Uterus (tissue), 3 donors: ENCODE measurements at regions not wholly inside any gene's neighbourhood (a gene's known extent, or its start where the extent isn't known, plus 50 kb on each side); places are given as distances from the start of the nearest gene placed in this dataset.
"Not testable (repeated sequence)": the region's sequence is repeated elsewhere in the genome, so short reads cannot be mapped to it uniquely, and the experiment has no call there.

Source experiments
- DNase-seq, 2 donors: peaks; one replicate each; pipeline ENCODE4 v3.0.0-alpha.2; 2019 to 2020
- H3K27ac ChIP-seq, 2 donors: fragments of 200-600 bp; sonication (generic); 1 replicate in 1 of 2; 2 replicates in 1 of 2; pipeline ENCODE4 v1.5.1; 2016 to 2018
- H3K27me3 ChIP-seq, 2 donors: fragments of 200-600 bp; sonication (generic); one replicate each; pipeline ENCODE4 v1.5.1; 2018 to 2019; ENCODE audit warnings: control low read depth in 1 of 2
- H3K36me3 ChIP-seq, 2 donors: fragments of 200-600 bp; sonication (generic); one replicate each; pipeline ENCODE4 v1.5.1; 2019; ENCODE audit warnings: control low read depth in 1 of 2
- H3K4me1 ChIP-seq, 2 donors: fragments of 200-600 bp; sonication (generic); one replicate each; pipeline ENCODE4 v1.5.1; 2018 to 2019; ENCODE audit warnings: control low read depth in 1 of 2
- H3K4me3 ChIP-seq, 2 donors: fragments of 200-600 bp; sonication (generic); 1 replicate in 1 of 2; 2 replicates in 1 of 2; pipeline ENCODE4 v1.5.1; 2018 to 2019; ENCODE audit warnings: mild to moderate bottlenecking in 1 of 2
- H3K9me3 ChIP-seq, 2 donors: fragments of 200-600 bp; sonication (generic); one replicate each; pipeline ENCODE4 v1.5.1; 2019; ENCODE audit warnings: control low read depth in 1 of 2
- POLR2A ChIP-seq, 2 donors: fragments of 450-650 bp; IDR thresholded peaks; one replicate each; pipeline ENCODE4 v1.6.1; 2016; ENCODE audit warnings: antibody characterized with exemption in 2 of 2, mild to moderate bottlenecking in 1 of 2, moderate library complexity in 1 of 2
- intact Hi-C: fragments of 100-400 bp; cut with DNase I; formaldehyde crosslinking; loops from one replicate; pipeline ENCODE4 v1.15.1; 2023; ENCODE audit warnings: low total_unique reads
- donor health status: DM: yes; HTN: yes; CAD: no.

DNA sequence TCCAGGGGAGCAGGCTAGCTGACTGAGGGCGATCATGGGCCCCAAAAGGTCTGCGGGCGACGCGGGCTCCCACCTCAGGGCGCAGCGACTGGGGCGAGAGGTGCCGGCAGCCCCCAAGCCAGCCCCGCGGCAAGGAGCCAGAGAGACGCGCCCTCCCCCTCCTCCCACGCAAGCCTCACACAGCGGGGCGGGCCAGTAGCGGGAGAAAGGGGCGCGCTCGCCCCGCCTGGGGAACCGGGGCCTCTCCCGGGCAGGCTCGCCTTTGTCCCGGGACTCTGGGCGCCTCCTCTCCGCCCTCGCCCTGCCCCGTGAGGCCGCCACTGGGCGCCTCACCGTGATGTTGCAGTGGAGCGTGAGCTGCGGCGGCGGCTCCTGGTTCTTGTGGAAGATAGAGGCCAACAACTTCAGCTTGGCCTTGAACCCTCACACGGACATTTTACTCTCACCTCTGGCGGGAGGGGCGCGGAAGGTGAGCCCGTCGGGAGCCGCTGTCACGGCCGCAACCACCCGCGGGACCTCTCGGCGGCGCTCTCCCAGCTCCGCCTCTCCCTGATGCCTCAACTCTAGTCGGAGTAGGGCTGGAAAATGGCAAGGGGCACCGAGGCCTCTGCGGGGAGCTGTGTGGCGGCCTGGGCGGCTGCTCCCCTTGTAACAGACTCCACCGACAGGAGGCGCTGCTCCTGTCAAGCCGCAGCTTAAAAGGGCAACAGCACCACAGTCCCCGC, 100.5 kb upstream of the ZSCAN2 start:
- peak overlapping the region in 1 of 2 donors; percentile 87 for H3K27ac ChIP-seq
- H3K4me1 ChIP-seq, H3K36me3 ChIP-seq, H3K27me3 ChIP-seq, H3K9me3 ChIP-seq, intact Hi-C loops: not testable (repeated sequence)
- H3K4me3 ChIP-seq, result peak overlapping the region in 1 of 2 donors; percentile 44
- peak in 1 of 2 donors; percentile 27 for TF ChIP-seq POLR2A (IDR thresholded peaks at IDR 0.05)
- peak; percentile 55 to 73 for DNase-seq

DNA sequence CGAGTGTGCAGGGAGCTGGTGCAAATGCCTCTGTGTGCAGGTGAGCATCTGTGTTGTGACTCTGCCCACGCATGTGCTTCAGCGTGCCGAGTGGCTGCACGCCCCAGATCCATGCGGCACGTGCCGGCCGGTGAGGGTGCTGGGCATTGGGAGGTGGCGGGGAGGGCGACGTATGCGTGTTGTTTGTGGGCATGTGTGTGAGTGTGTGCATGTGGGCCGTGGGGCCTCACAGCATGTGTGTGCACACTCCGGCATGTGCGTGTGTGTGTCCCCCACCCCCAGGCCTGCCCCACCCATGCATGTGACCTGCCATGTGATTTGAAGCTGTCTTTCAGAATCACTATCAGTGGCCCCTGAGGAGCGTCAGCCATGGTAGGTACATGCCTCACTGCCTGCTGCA, 97.7 kb upstream of the ZSCAN2 start:
- intact Hi-C loops, H3K36me3 ChIP-seq, H3K4me3 ChIP-seq, H3K9me3 ChIP-seq, H3K27me3 ChIP-seq, H3K4me1 ChIP-seq, H3K27ac ChIP-seq, DNase-seq: not testable (repeated sequence)

GRCh38 chr15:84505552-84505951, 95.3 kb upstream of the ZSCAN2 start:
- intact Hi-C loops, H3K4me3 ChIP-seq, H3K9me3 ChIP-seq, H3K4me1 ChIP-seq, H3K27me3 ChIP-seq, H3K27ac ChIP-seq, H3K36me3 ChIP-seq, DNase-seq: not testable (repeated sequence)

- H3K36me3 ChIP-seq, H3K27ac ChIP-seq, H3K27me3 ChIP-seq, H3K4me1 ChIP-seq, H3K4me3 ChIP-seq, DNase-seq, H3K9me3 ChIP-seq, intact Hi-C loops: not testable (repeated sequence)
Measured at GRCh38 chr15:84512324-84512723, 88.5 kb upstream of the ZSCAN2 start.

- H3K4me3 ChIP-seq, H3K4me1 ChIP-seq, H3K27ac ChIP-seq, intact Hi-C loops, H3K27me3 ChIP-seq, H3K9me3 ChIP-seq, H3K36me3 ChIP-seq: not testable (repeated sequence)
- peak in 1 of 2 donors; percentile 15 for DNase-seq
Measured at GRCh38 chr15:84516773-84517172, 84.0 kb upstream of the ZSCAN2 start.

GRCh38 chr15:84525491-84526344, 75.1 kb upstream of the ZSCAN2 start:
- DNase-seq, H3K4me3 ChIP-seq, H3K27ac ChIP-seq, H3K9me3 ChIP-seq, H3K4me1 ChIP-seq, H3K36me3 ChIP-seq, intact Hi-C loops, H3K27me3 ChIP-seq: not testable (repeated sequence)

DNA sequence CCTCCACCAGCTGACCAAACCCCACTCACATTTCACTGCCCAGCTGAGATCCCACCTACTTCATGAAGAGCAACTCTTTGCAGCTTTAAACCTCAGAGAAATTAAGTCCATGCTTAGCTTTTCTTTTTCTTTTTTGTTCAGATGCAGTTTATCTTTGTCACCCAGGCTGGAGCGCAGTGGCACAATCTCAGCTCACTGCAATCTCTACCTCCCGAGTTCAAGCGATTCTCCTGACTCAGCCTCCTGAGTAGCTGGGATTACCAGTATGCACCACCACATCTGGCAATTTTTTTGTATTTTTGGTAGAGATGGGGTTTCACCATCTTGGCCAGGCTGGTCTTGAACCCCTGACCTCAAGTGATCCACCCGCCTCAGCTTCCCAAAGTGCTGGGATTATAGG, 70.1 kb upstream of the ZSCAN2 start:
- H3K9me3 ChIP-seq, intact Hi-C loops, H3K4me1 ChIP-seq, H3K27me3 ChIP-seq, DNase-seq, H3K36me3 ChIP-seq, H3K4me3 ChIP-seq, H3K27ac ChIP-seq: not testable (repeated sequence)

DNA sequence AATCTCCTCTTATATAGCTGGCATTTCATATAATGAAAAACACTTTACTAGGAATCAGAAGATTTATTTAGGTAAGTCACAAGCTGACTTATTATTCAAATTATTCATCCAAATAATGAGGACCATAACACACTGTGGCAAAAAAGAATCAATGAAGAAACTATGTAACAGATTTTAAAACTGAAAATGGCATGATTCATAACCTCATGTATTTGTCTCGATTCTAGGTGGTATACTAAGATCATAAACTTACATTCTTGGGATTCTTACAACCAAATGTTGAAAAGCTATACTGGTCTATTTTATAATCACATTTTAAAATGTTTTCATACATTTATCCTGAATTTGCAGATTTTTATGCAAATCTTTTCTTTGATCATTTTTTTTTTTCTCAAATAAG, 69.6 kb upstream of the ZSCAN2 start:
- H3K27me3 ChIP-seq, DNase-seq, H3K4me3 ChIP-seq, intact Hi-C loops, H3K9me3 ChIP-seq, H3K36me3 ChIP-seq, H3K4me1 ChIP-seq, H3K27ac ChIP-seq: not testable (repeated sequence)

DNA sequence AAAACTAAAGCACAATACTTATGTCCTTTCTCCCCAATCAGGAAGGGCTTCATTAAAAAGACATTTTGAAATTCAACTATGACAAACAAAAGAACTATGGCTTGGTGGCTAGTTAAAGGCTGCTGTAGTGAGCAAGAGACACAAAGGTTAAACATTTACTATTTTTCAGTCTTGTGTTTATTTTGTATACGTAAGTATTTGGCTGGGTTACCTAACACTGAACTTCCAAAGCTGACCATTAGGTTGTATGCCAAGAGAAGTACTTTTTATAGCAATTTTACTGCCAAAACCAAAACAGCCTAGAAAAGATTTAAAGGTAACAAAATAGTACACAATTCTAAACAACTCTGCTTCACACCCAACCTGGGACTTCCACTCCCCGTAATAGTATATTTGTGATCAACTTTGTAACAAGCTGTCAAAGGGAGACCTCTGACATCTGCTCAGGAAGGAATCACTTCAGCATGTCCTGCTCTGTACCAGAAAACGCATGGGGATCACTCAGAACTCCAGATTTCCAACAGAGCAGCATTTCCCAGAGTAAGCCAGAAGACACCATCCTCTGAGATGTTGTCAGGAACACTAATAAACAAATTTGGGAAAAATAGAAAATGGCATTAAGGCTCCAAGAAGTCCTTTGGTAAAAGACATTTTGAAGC, 69.0 kb upstream of the ZSCAN2 start:
- DNase-seq, H3K36me3 ChIP-seq, H3K27me3 ChIP-seq, H3K4me1 ChIP-seq, intact Hi-C loops, H3K4me3 ChIP-seq, H3K9me3 ChIP-seq, H3K27ac ChIP-seq: not testable (repeated sequence)

- H3K9me3 ChIP-seq, H3K4me3 ChIP-seq, intact Hi-C loops: not testable (repeated sequence)
Measured at GRCh38 chr15:84533705-84534104, 67.1 kb upstream of the ZSCAN2 start.

DNA sequence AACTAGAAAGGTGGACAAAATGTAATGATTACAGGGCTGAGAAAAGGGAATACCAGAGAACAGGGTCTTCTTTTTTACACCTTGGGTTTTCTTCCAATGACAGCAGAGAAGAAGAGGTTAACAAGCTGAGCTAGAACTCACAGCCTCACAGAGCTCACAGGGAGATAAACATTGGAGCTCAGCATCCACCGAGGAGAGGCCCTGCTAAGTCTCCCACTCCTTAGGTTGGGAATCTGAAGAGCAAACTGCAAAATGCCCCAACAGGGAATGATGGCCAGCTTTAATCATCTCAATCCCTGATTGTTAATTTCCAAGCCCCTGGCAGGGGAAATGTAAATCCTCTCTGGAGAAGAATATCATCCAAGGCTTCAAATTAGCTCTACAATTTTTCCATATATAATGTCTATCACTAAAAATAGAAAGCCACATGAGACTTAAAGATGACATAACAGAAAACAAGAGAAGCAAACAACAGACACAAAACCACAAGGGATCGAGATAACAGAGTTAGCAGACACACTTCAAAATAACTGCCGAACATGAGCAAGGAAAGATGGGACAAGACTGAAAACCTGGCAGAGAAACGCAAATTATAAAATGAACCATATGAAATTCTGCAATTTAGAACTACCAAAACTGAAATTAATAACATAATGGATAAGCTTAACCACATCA, 66.1 kb upstream of the ZSCAN2 start:
- H3K4me3 ChIP-seq, intact Hi-C loops, H3K9me3 ChIP-seq, H3K4me1 ChIP-seq, H3K27me3 ChIP-seq, H3K36me3 ChIP-seq, H3K27ac ChIP-seq, DNase-seq: not testable (repeated sequence)

More at GRCh38 chr15:84533705-84534104, 67.1 kb upstream of the ZSCAN2 start:
- H3K36me3 ChIP-seq, DNase-seq, H3K27ac ChIP-seq, H3K27me3 ChIP-seq, H3K4me1 ChIP-seq: not testable (repeated sequence)

- H3K27ac ChIP-seq, H3K4me3 ChIP-seq, DNase-seq, H3K27me3 ChIP-seq, H3K36me3 ChIP-seq, H3K9me3 ChIP-seq, H3K4me1 ChIP-seq, intact Hi-C loops: not testable (repeated sequence)
Measured at GRCh38 chr15:84536181-84536580, 64.6 kb upstream of the ZSCAN2 start.

DNA sequence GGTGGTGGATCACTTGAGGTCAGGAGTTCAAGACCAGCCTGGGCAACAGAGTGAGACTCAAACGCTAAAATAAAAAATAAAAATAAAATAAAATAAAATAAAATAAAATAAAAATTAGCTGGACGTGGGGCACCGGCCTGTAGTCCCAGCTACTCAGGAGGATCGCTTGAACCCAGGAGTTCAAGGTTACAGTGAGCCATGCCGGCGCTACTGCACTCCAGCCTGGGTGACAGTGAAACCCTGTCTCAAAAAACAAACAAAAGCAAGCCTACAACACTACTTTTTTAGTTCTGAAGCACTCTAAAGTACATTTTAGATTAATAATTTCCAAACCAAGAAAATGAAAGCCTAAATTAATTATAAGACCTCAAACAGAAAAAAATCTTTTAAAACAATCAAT, 56.2 kb upstream of the ZSCAN2 start:
- H3K36me3 ChIP-seq, intact Hi-C loops: not testable (repeated sequence)

More for the DNA sequence above, 56.2 kb upstream of the ZSCAN2 start:
- not testable (repeated sequence) for DNase-seq, H3K27me3 ChIP-seq, H3K9me3 ChIP-seq, H3K27ac ChIP-seq, H3K4me3 ChIP-seq, H3K4me1 ChIP-seq
